ENCODE measurements at regions not wholly inside any gene's neighbourhood (a gene's known extent, or its start where the extent isn't known, plus 50 kb on each side); places are given as distances from the start of the nearest gene placed in this dataset.

GRCh38 chrX:40360557-40360956 is 220.2 kb upstream of the ATP6AP2 start:
- CTCF ChIA-PET = no interaction called here
- TF ChIP-seq IKZF2 (IDR thresholded peaks at IDR 0.05) (no peak), CBX3 (IDR thresholded peaks at IDR 0.05; ENCODE audit: borderline replicate concordance, low read depth) (no peak), RAD21 (IDR thresholded peaks at IDR 0.05; ENCODE audit: insufficient read depth, low read depth, low read length) (no peak), SRF (IDR thresholded peaks at IDR 0.05; ENCODE audit: low read depth in 2 of 2, low read length in 2 of 2) (no peak), RB1 (IDR thresholded peaks at IDR 0.05; ENCODE audit: borderline replicate concordance) (no peak), PML (IDR thresholded peaks at IDR 0.05; ENCODE audit: low read length) (no peak), EZH2 (IDR thresholded peaks at IDR 0.05; ENCODE audit: borderline replicate concordance, control insufficient read depth, low read depth, low read length) (no peak), ESRRA (IDR thresholded peaks at IDR 0.05; ENCODE audit: low read length) (no peak), SMAD5 (IDR thresholded peaks at IDR 0.05; ENCODE audit: low read depth) (no peak), NR2C2 (IDR thresholded peaks at IDR 0.05; ENCODE audit: borderline replicate concordance, control insufficient read depth, insufficient read length, low read depth) (no peak), ZNF24 (IDR thresholded peaks at IDR 0.05) (no peak), SIN3A (IDR thresholded peaks at IDR 0.05; ENCODE audit: low read depth, low read length) (no peak), ZBED1 (IDR thresholded peaks at IDR 0.05; ENCODE audit: borderline replicate concordance) (no peak), POU2F2 (IDR thresholded peaks at IDR 0.05; ENCODE audit: borderline replicate concordance, low read depth, low read length) (no peak), LARP7 (IDR thresholded peaks at IDR 0.05) (no peak)
- TF ChIP-seq, protein P1, sequence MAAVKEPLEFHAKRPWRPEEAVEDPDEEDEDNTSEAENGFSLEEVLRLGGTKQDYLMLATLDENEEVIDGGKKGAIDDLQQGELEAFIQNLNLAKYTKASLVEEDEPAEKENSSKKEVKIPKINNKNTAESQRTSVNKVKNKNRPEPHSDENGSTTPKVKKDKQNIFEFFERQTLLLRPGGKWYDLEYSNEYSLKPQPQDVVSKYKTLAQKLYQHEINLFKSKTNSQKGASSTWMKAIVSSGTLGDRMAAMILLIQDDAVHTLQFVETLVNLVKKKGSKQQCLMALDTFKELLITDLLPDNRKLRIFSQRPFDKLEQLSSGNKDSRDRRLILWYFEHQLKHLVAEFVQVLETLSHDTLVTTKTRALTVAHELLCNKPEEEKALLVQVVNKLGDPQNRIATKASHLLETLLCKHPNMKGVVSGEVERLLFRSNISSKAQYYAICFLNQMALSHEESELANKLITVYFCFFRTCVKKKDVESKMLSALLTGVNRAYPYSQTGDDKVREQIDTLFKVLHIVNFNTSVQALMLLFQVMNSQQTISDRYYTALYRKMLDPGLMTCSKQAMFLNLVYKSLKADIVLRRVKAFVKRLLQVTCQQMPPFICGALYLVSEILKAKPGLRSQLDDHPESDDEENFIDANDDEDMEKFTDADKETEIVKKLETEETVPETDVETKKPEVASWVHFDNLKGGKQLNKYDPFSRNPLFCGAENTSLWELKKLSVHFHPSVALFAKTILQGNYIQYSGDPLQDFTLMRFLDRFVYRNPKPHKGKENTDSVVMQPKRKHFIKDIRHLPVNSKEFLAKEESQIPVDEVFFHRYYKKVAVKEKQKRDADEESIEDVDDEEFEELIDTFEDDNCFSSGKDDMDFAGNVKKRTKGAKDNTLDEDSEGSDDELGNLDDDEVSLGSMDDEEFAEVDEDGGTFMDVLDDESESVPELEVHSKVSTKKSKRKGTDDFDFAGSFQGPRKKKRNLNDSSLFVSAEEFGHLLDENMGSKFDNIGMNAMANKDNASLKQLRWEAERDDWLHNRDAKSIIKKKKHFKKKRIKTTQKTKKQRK (IDR thresholded peaks at IDR 0.05; ENCODE audit: low read depth, low read length) = no peak
- TF ChIP-seq, protein P2, sequence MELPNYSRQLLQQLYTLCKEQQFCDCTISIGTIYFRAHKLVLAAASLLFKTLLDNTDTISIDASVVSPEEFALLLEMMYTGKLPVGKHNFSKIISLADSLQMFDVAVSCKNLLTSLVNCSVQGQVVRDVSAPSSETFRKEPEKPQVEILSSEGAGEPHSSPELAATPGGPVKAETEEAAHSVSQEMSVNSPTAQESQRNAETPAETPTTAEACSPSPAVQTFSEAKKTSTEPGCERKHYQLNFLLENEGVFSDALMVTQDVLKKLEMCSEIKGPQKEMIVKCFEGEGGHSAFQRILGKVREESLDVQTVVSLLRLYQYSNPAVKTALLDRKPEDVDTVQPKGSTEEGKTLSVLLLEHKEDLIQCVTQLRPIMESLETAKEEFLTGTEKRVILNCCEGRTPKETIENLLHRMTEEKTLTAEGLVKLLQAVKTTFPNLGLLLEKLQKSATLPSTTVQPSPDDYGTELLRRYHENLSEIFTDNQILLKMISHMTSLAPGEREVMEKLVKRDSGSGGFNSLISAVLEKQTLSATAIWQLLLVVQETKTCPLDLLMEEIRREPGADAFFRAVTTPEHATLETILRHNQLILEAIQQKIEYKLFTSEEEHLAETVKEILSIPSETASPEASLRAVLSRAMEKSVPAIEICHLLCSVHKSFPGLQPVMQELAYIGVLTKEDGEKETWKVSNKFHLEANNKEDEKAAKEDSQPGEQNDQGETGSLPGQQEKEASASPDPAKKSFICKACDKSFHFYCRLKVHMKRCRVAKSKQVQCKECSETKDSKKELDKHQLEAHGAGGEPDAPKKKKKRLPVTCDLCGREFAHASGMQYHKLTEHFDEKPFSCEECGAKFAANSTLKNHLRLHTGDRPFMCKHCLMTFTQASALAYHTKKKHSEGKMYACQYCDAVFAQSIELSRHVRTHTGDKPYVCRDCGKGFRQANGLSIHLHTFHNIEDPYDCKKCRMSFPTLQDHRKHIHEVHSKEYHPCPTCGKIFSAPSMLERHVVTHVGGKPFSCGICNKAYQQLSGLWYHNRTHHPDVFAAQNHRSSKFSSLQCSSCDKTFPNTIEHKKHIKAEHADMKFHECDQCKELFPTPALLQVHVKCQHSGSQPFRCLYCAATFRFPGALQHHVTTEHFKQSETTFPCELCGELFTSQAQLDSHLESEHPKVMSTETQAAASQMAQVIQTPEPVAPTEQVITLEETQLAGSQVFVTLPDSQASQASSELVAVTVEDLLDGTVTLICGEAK (IDR thresholded peaks at IDR 0.05; ENCODE audit: borderline replicate concordance) = no peak
- TF ChIP-seq, protein P3, sequence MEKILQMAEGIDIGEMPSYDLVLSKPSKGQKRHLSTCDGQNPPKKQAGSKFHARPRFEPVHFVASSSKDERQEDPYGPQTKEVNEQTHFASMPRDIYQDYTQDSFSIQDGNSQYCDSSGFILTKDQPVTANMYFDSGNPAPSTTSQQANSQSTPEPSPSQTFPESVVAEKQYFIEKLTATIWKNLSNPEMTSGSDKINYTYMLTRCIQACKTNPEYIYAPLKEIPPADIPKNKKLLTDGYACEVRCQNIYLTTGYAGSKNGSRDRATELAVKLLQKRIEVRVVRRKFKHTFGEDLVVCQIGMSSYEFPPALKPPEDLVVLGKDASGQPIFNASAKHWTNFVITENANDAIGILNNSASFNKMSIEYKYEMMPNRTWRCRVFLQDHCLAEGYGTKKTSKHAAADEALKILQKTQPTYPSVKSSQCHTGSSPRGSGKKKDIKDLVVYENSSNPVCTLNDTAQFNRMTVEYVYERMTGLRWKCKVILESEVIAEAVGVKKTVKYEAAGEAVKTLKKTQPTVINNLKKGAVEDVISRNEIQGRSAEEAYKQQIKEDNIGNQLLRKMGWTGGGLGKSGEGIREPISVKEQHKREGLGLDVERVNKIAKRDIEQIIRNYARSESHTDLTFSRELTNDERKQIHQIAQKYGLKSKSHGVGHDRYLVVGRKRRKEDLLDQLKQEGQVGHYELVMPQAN (conservative IDR thresholded peaks at IDR 0.05) = no peak

More at GRCh38 chrX:40360557-40360956, 220.2 kb upstream of the ATP6AP2 start:
- H2AFZ ChIP-seq (ENCODE audit: control insufficient read depth, low read depth, low read length) = no peak overlapping the region
- RAD21 ChIA-PET (ENCODE audit: unreplicated experiment) = no interaction called here
- no peak for FAIRE-seq
- no peaks in the 10 kb centered on the region for H4K20me1 ChIP-seq (ENCODE audit: control insufficient read depth, insufficient read depth)
- POLR2A ChIA-PET = no interaction called here
- H3K9me3 ChIP-seq (replicated peaks; ENCODE audit: control insufficient read depth, insufficient read depth, low read length) = no peaks in the 10 kb centered on the region; the same call in 1 of the 3 replicates
- no peak overlapping the region for H3K27ac ChIP-seq (ENCODE audit: control insufficient read depth, insufficient read depth)
- intact Hi-C loops (cut with micrococcal nuclease; ENCODE audit: unreplicated experiment) = no loop called here
- no peaks in the 10 kb centered on the region for H3K79me2 ChIP-seq (ENCODE audit: control insufficient read depth, insufficient read depth, low read length)
- DNase-seq (ENCODE audit: low read depth, low spot score) = no peak
- WGBS (ENCODE audit: insufficient coverage, insufficient replicate concordance, low lambda C conversion rate, missing lambda C conversion rate) = 69% methylated on average over 24 of the region's 24 CpGs
- no peaks in the 10 kb centered on the region for H3K4me1 ChIP-seq (ENCODE audit: control insufficient read depth, insufficient read depth, low read length)
- in situ Hi-C loops (cut with MboI) = no loop called here
- no peak overlapping the region for H3K4me3 ChIP-seq
- no peaks in the 10 kb centered on the region for H3K36me3 ChIP-seq (ENCODE audit: control insufficient read depth in 2 of 2, insufficient read depth in 2 of 2, low read length in 1 of 2)
- H3K27me3 ChIP-seq (replicated peaks in 1 of 2; ENCODE audit: control insufficient read depth in 2 of 2, insufficient read depth in 2 of 2, low read length in 1 of 2) = no peaks in the 10 kb centered on the region
- SMC1A ChIA-PET (ENCODE audit: uncharacterized antibody, unreplicated experiment) = interaction anchor here (0.6 kb wide), 1 partner anchor 97 kb away, joined by 3 read pairs; no protein-coding TSS in a partner anchor
- BruUV-seq (replicated peaks) = no TSS peak
- no peak overlapping the region for H3K4me2 ChIP-seq (ENCODE audit: control insufficient read depth, insufficient read depth)
- ATAC-seq = no peak
- no peak overlapping the region for H3K9ac ChIP-seq (ENCODE audit: control insufficient read depth, insufficient read depth, low read length)
